Ovary (tissue), 7 donors: ENCODE measurements at regions not wholly inside any gene's neighbourhood (a gene's known extent, or its start where the extent isn't known, plus 50 kb on each side); places are given as distances from the start of the nearest gene placed in this dataset.

Experiments
- DNase-seq, 5 donors: peaks; one replicate each; pipeline ENCODE4 v3.0.0-alpha.2; 2019 to 2020
- H3K27ac ChIP-seq, 2 donors: fragments of 200-600 bp; one replicate each; pipeline versions ENCODE4 v1.5.1 to v1.8.0; 2019 to 2022
- H3K27me3 ChIP-seq: fragments of 200-600 bp; one replicate; pipeline ENCODE4 v1.8.0; 2022
- H3K36me3 ChIP-seq: fragments of 200-600 bp; sonication (generic); one replicate; pipeline ENCODE4 v1.5.1; 2019
- H3K4me1 ChIP-seq: one replicate; pipeline ENCODE4 v1.8.1; 2013; ENCODE audit warnings: mild to moderate bottlenecking, moderate library complexity; ENCODE audit not compliant: insufficient read depth
- H3K4me3 ChIP-seq: fragments of 200-600 bp; sonication (generic); one replicate; pipeline ENCODE4 v1.5.1; 2017
- H3K9me3 ChIP-seq, 2 donors: fragments of 200-600 bp in 1 of 2; sonication (generic) in 1 of 2; one replicate each; pipeline versions ENCODE4 v1.5.1 to v1.8.1; 2013 to 2019; ENCODE audit warnings: mild to moderate bottlenecking in 1 of 2, moderate library complexity in 1 of 2
- CTCF ChIP-seq, 3 donors: fragments of 450-650 bp in 2 of 3; fragments of 200-600 bp in 1 of 3; IDR thresholded peaks; one replicate each; pipeline versions ENCODE4 v1.5.1 to v1.8.0; 2016 to 2022; ENCODE audit warnings: antibody characterized with exemption in 3 of 3, mild to moderate bottlenecking in 1 of 3
- EP300 ChIP-seq: sonication (generic); formaldehyde crosslinking; IDR thresholded peaks from one replicate; pipeline ENCODE4 v1.6.1; 2017; ENCODE audit warnings: antibody characterized with exemption
- POLR2A ChIP-seq: fragments of 450-650 bp; IDR thresholded peaks from one replicate; pipeline ENCODE4 v1.6.1; 2017; ENCODE audit warnings: antibody characterized with exemption, mild to moderate bottlenecking, moderate library complexity
- WGBS, 3 donors: extraction: QIAGEN DNeasy Blood & Tissue Kit in 1 of 3; methylation state at CpG; one replicate each; pipeline versions ENCODE4 v1.1.5 to v1.1.7; 2013 to 2017; 5-methylcytosine and 5-hydroxymethylcytosine counted together
- intact Hi-C, 4 donors: fragments of 100-400 bp; cut with DNase I; formaldehyde crosslinking; loops; one replicate each; pipeline versions ENCODE4 v1.11.0 to v1.15.1; 2022 to 2023
- donor health status: DM: no; HTN: no; CAD: no; lungs with moderate emphysema.
- donor health status: DM: no; HTN: no; CAD: no.
- donor health status: Bipolar disorder and iron deficiency.
- donor health status: DM: no; HTN: no; CAD: no.
- donor health status: DM: yes; HTN: yes; CAD: no.

GRCh38 chr2:183214680-183215079 lies 90.4 kb downstream of the NUP35 start:
- Histone ChIP-seq H3K27ac (no peak overlapping the region), H3K4me1 (no peaks in the 10 kb centered on the region), H3K36me3 (no peaks in the 10 kb centered on the region), H3K4me3 (no peak overlapping the region), H3K27me3 (no peaks in the 10 kb centered on the region), H3K9me3 (no peaks in the 10 kb centered on the region)
- intact Hi-C loops = no loop called here
- TF ChIP-seq CTCF (IDR thresholded peaks at IDR 0.05) (no peak), POLR2A (no peak), EP300 (no peak)
- no peak for DNase-seq
- 74 to 95% (median 90%) methylated on average over 2 of the region's 2 CpGs for WGBS, 3 donors

- TF ChIP-seq POLR2A = no peak
- no peak for TF ChIP-seq CTCF (IDR thresholded peaks at IDR 0.05)
- no peak for TF ChIP-seq EP300
- intact Hi-C loops = no loop called here
- 0 to 63% (median 25%) methylated on average over 1 of the region's 1 CpG for WGBS, 3 donors
Measured at GRCh38 chr2:183215917-183216316, 91.7 kb downstream of the NUP35 start.

DNA sequence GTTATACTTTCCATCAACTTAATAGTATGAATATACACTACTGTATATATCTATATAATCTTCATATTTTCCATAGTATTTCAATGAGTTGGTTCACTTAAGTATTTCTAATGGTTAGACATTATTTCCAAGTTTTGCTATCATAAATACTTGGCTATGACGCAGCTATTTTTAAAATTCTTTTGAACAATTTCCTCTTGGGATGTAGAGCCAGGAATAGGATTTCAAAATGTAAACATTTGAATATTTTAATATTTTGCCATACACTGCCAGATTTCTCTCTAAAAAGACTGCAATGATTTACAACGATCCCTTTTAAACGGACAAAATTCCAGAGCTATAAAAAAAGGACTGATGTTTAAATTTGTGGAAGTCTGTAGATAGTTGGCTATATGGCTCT lies 95.6 kb downstream of the NUP35 start:
- no peaks in the 10 kb centered on the region for H3K36me3 ChIP-seq
- H3K4me3 ChIP-seq = no peak overlapping the region
- H3K9me3 ChIP-seq = no peaks in the 10 kb centered on the region
- no peak overlapping the region for H3K27ac ChIP-seq
- TF ChIP-seq EP300 = no peak
- TF ChIP-seq POLR2A = no peak
- no peak for TF ChIP-seq CTCF (IDR thresholded peaks at IDR 0.05)
- 7 to 30% (median 8%) methylated on average over 3 of the region's 3 CpGs for WGBS, 3 donors
- H3K27me3 ChIP-seq = no peaks in the 10 kb centered on the region
- DNase-seq = no peak
- H3K4me1 ChIP-seq = no peaks in the 10 kb centered on the region
- intact Hi-C loops = no loop called here

More at GRCh38 chr2:183215917-183216316, 91.7 kb downstream of the NUP35 start:
- Histone ChIP-seq H3K27me3 (no peaks in the 10 kb centered on the region), H3K36me3 (no peaks in the 10 kb centered on the region), H3K4me1 (no peaks in the 10 kb centered on the region), H3K27ac (no peak overlapping the region), H3K4me3 (no peak overlapping the region), H3K9me3 (no peaks in the 10 kb centered on the region)
- DNase-seq = no peak

DNA sequence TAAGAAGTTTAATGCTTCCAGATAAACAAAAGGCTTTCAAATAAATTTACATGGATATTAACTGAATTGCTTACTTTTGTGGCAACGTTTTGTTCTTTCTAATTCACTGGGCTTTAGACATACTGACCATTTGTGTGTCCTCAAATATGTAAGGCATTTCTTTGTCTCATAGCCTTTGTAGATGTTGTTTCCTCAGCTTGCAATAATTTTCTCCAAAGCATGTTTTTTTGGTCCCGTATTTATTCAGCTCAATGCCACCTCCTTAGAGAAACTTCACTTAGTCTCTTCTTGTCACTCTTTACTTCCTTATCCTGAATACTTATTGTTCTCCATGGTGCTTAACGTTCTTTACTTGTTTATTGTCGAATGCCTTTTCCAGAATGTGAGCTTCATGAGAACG lies 98.5 kb downstream of the NUP35 start:
- no peak overlapping the region for H3K27ac ChIP-seq
- H3K4me3 ChIP-seq = no peak overlapping the region
- 73 to 77% (median 74%) methylated on average over 5 of the region's 5 CpGs for WGBS, 3 donors
- DNase-seq = no peak
- H3K9me3 ChIP-seq = no peaks in the 10 kb centered on the region
- TF ChIP-seq POLR2A = no peak
- no peak for TF ChIP-seq CTCF (IDR thresholded peaks at IDR 0.05)
- no peak for TF ChIP-seq EP300
- no peaks in the 10 kb centered on the region for H3K27me3 ChIP-seq
- intact Hi-C loops = no loop called here
- no peaks in the 10 kb centered on the region for H3K4me1 ChIP-seq
- H3K36me3 ChIP-seq = no peaks in the 10 kb centered on the region

- Histone ChIP-seq H3K4me3 (no peak overlapping the region), H3K4me1 (no peaks in the 10 kb centered on the region), H3K36me3 (no peaks in the 10 kb centered on the region), H3K9me3 (no peaks in the 10 kb centered on the region), H3K27ac (no peak overlapping the region), H3K27me3 (no peaks in the 10 kb centered on the region)
- intact Hi-C loops = no loop called here
- TF ChIP-seq CTCF (IDR thresholded peaks at IDR 0.05) = no peak
- TF ChIP-seq EP300 = no peak
- no peak for TF ChIP-seq POLR2A
- no peak for DNase-seq
Measured at GRCh38 chr2:183224948-183225347, 100.7 kb downstream of the NUP35 start.
